GM18868 (cell line): ENCODE measurements at regions not wholly inside any gene's neighbourhood (a gene's known extent, or its start where the extent isn't known, plus 50 kb on each side); places are given as distances from the start of the nearest gene placed in this dataset.
"Not testable (repeated sequence)": the region's sequence is repeated elsewhere in the genome, so short reads cannot be mapped to it uniquely, and the experiment has no call there.

Experiments
- ATAC-seq: cut with Tn5 transposase; IDR thresholded peaks from one replicate; pipeline ENCODE4 v1.9.1; 2021; ENCODE audit warnings: mild to moderate bottlenecking, moderate library complexity; ENCODE audit not compliant: unreplicated experiment

DNA sequence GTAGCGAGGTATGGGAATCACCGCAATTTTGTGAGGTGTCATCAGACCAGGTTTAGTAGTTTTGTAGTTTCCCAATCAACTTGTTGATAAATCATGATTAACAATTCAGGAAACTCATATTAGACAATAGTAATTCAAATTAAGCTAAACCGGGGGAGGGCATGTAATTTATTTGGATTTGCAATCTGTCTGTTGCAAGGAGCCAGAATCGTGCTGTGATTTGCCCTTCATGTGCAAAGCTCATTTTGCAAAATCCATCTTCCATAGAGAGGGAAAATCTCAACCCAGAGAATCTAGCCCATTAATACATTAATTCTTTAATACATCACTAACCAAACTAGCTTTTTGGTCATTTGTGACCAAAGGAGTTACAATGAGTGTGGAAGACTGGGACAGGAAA lies 164.7 kb upstream of the TRPM3 start:
- no peak for ATAC-seq

DNA sequence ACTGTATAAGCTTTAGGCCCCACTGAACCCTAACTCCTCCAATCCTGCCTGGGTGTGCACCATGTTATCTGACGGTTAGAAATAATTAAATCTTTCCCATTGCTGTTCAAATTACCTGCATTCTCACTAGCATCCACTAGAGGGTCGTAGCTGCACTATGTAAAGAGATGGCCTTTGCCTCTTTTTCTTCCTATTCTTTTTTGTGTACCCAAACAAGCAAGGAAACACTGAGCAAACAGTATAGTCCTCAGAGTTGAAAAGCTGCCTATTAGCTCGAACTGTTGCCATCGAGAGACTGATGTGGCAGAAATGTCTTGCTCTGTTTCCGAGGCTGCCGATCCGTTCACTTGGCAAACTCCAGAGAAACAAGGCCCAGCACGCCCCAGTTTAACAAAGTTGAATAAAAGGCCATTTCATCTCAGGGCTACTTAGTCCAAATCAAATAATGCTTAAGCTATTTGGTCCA lies 163.8 kb upstream of the TRPM3 start:
- ATAC-seq = peak; percentile 93

DNA sequence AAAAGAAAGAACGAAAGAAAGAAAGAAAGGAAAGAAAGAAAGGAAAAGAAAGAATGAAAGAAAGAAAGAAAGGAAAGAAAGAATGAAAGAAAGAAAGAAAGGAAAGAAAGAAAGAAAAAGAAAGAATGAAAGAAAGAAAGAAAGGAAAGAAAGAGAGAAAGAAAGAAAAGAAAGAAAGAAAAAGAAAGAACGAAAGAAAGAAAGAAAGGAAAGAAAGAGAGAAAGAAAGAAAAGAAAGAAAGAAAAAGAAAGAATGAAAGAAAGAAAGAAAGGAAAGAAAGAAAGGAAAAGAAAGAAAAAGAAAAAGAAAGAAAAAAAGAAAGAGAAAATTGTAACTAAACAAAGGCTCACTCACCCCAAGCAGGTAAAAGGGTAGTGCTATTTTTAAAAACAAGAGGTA lies 160.7 kb upstream of the TRPM3 start:
- not testable (repeated sequence) for ATAC-seq

DNA sequence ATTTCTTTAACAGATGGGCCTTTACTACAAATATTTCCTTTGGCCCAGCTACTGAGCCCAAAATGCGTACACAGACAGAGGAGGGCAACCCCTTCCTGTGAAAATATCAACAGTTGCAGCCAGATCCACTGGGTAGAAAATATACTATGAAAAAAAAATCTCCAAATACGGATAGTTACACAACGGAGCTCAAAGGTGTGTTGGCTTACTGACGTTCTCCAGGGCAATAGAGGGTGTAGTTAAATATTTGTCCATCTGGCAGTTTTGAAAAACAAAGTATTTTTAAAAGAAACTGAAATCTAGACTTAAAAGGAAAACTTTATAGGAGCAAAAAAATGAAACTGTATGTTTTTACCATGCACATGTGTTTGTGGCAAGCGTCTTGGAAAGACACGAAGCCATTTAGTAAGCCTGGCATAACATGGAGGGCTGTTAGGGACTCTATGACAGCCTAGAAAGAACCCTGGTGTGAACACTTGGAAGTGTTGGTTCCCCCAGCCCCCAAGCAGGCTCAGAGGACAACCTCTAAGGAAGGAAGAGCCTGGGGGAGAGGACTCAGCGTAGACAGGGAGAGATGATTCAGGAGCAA lies 157.8 kb upstream of the TRPM3 start:
- no peak for ATAC-seq

DNA sequence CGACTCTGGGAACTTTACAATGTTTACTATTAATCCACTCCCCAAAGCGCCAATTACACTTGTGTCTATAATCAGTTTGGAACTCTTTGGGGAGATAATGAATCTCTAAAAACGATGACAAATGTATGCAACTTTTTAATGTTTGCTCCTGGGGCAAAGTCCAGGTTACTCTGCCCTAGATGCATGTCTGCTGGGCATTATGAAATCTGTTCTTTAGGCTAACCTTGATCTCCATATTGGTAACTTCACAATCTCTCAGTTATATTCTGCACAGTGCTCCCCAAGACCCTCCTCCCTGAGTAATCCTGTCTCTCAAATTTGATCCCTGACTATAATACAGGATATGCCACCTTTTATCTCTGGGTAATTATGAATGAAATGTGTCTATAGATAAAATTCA lies 152.2 kb upstream of the TRPM3 start:
- no peak for ATAC-seq

DNA sequence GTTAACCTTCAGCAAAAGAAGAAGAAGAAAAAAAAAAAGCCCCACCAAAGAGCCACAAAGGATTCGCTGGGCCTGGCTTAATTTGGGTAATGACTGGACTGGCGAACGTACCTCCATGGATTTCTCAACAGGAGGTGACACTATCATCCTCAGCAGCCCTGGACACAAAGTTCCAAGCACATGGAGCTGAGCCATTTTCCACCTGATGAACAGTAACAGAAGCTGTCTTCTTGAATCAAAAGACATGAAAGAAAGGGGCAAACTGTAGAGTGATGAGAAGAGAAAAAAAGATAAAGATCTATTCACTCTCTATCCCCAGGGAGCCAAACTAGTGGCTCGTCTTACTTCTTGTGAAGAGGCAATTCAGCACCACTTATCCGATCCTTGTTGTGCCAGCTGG lies 150.2 kb upstream of the TRPM3 start:
- ATAC-seq = no peak

DNA sequence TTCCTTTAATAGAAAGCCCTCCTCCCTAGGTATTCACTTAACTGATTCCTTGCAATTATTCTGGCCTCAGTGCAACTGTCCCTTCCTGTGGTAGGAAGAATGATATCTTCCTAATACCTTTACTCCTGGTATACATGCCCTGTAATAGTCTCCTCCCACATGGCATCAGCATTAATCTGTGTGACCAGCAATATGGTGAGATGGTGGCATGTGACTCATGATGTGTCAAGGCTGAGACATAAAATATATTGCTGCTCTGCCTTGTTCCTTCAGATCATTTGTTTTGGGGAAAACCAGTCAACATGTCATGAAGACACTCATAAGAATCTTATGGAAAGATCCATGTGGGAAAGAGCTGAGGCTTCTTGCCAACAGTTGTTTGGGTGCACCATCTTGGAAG lies 149.1 kb upstream of the TRPM3 start:
- ATAC-seq = no peak

DNA sequence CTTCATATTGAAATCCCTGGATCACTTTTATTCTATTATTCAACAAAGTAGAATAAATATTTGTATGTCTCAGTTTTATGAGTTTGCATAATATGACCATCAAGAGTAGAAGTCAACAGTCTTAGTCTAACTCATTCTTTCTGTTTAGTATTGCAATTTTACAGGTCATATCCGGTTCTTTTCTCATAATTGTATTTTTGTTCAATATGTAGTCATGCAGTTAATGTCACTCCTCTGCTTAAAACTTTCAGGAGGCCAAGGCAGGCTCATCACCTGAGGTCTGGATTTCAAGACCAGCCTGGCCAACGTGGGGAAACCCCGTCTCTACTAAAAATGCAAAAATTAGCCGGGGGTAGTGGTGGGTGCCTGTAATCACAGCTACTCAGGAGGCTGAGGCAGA lies 148.4 kb upstream of the TRPM3 start:
- ATAC-seq = no peak

DNA sequence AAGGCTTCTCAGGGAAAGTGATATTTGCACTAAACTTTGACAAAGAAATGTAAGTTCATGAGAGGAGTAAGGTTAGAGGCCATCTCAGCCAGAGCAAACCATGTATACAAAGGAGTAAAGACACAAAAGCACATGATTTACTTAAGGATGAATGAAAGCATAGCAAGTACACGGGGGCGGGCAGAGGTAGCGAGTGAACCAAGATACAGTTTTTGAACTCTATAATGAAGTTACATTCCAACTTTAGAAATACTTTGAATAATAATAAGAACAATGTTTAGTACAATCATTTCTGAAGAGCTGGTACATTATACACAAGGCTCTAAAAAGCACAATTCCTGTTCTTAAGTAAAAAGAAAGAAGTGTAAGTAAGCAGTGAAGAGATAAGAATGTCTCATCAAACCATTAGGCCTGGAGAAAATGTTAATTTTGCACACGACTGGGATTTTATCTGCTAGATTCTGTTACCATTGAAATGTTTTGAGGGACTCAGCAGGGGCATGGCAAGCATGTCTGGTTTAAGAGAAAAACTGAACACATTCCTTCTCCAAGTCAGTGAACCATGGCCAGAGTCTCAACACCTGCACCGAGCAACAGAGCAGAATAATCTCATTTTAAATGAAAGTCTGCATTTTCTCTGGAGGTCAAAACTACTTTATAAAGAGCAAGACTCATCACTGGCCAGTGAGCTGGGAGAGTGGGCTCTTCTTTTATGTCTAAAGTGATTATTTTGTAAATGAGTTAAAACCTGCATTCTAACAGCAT lies 147.6 kb upstream of the TRPM3 start:
- ATAC-seq = no peak

DNA sequence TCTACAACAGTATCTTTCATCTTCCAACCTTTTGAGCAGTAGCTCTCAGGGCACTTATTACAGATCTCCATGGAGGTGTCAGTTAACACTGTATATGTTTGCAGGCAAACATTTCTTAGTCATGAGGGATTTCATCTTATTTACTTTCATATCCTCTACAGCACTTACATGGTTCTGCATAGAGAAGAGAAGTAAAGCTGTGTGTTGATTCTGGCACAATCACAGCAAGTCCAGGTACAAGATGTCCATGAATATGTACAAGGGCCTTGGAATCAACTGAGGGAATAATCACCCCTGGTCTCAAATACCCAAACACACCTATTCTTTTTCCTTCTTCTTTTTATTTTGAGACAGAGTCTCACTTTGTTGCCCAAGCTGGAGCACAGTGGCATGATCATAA lies 142.0 kb upstream of the TRPM3 start:
- no peak for ATAC-seq

DNA sequence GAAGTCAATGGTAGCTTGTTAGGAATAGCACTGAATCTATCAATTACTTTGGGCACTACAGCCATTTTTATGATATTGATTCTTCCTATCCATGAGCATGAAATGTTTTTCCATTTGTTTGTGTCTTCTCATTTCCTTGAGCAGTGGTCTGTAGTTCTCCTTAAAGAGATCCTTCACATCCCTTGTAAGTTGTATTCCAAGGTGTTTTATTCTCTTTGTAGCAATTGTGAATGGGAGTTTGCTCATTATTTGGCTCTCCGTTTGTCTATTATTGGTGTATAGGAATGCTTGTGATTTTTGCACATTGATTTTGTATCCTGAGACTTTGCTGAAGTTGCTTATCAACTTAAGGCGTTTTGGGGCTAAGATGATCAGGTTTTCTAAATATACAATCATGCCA lies 139.0 kb upstream of the TRPM3 start:
- ATAC-seq = not testable (repeated sequence)

DNA sequence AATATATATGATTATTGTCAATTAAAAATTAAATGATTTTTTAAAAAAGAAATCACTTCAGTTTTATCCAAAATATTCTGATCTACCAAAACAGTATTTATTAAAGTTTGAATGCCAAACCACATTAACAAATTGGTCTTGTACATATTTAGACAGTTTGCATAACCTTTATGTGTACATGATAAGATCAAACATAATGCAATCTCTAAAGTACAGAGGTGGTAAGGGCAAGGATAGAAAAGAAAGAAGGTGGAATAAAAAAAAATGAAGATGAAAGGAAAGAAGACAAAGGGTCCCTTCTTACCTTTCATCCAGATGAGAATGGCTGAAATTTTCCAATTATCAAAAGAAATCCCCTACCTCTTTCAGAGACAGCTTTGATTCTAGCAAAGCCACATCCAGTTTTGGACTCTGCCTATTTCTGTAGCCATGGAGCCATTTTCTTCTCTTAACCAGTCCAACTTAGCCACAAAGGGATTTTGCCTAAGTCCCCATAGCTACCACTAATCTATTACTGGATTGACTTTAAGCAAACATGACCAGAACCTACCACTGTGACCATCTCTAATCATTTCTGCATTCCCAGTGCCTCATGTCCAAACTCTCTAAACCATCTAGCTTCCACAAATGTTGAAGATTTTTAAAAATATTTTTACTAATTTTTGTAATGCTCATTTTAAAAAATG lies 133.3 kb upstream of the TRPM3 start:
- ATAC-seq = no peak

DNA sequence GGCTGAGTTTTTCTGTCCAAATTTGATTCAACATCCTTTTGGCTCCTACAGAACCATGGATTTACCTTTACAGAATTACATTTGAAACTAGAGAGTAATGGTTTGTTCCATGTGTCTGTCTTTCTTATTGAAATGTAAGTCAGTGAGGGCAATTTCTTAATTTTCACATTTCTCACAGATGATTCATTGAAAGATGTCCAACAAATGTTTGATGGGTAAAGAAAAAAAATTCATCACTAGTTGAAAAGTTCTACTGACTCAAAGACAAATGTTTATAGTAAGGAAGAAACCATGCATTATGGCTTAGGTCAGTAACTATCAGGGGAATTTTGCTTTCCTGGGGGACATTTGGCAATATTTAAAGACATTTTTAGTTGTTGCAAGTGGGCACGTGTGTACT lies 131.6 kb upstream of the TRPM3 start:
- ATAC-seq = no peak

DNA sequence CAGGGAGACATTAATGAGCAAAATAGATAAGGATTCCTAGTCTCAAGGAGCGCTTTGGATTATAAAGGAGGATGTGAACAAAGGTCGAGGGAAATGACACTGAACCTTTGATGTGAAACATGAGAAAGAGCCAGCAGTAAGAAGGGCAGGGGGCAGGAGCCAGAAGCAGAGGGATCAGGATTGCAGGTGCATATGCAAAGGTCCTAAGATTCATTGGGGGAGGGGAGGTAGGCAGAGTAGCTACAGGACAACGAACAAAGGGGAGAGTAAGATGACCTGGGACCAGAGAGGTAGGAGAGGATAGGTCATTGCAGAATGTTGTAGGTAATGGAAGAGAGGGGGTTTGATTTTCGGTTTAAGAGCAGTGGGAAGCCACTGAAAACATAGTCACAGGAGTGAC lies 129.2 kb upstream of the TRPM3 start:
- no peak for ATAC-seq

DNA sequence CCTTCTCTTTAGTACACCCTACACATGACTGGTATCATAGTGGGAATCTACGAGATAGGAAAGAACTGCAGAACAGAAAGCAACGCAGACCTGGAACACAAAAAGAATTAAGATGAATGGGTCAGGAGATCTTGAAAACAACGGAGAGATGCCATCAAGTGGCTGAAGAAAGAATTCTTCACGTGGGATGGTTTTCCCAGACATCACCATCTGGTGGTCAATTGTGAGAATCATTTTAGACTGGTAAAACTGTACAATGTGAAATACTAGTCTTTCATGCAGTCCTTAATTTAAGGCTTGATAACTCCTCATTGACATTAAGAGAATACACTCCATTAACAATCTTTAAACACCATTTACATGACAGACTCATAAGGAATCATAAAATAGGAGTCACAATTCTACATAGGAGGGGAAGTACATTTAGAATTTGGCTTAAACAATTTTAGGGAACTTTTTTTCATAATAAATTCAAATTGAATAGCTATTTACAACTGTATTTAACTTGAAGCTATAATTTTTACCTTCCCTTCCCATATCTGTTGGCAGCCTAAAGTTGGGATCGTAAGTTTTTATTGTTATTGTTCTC lies 128.4 kb upstream of the TRPM3 start:
- peak; percentile 97 for ATAC-seq

DNA sequence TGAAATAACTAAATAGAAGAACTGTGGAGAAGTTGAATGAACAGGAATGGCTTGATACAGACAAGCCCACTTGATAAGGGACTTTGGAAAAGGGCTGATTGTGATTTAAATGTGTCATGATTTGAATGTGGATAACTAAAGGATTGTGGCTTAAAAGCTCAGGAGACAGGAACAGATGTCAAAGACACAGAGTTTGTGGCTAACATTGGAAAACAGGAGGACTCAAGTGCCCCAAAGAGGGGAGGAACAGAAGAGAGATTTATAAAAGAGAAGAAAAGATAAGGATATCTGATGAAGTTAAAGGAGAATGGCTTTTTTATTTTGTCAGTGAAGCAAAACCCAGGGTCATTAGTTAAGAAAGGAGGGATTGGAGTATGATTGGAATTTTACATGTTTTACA lies 124.2 kb upstream of the TRPM3 start:
- no peak for ATAC-seq

DNA sequence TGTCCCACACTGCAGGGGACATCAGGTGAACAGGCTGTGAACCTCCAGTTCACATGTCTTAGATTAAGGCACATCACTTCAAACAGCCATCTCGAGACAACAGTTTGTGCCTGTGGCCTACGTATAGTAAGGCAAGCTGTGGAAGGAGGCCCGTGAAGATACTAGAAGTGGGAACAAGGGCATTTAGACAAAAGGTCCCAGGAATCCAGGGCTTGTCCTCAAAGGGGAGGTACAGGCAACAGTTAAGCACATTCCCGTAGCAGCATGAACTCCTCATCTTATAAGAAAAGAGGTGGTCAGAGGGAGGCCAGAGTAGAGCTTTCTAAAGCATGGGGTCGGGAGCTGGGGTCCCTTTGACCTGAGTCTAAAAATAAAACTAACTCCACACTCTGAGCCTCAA lies 122.5 kb upstream of the TRPM3 start:
- no peak for ATAC-seq

DNA sequence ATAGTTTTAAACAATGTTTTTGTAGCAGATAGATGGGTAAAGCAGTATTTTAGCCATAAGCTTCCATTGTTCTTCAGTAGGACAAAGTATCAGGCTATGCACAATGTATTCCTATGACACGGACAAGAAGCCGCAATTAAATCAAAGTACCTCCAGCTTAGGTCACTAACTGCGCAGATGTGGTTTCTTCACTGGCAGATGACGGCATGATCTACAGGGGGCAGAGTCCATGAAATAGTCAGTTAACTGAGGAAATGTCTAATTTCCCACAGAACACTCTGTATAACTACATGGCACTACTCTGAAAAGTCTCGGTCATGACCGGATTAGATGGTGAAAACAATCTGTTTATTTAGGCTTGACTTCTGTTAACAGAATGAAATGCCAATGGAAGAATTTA lies 120.7 kb upstream of the TRPM3 start:
- ATAC-seq = no peak

DNA sequence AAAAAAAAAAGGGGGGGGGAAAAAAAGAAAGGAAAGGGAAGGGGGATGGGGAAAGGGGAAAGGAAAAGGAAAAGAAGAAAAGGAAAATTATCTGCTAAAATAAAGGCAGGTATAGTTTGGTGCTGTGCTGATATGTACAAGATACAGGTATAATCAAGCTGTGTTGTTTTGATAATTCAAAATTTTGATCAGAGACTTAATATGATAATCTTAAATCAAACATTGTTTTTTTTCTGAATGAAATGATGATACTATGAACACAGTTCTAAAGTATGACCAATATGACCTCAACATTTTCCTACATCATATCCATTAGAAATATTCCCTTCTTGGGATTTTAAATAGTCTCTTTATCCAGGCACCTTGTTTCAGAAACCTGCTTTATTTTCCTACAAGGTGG lies 115.6 kb upstream of the TRPM3 start:
- no peak for ATAC-seq

DNA sequence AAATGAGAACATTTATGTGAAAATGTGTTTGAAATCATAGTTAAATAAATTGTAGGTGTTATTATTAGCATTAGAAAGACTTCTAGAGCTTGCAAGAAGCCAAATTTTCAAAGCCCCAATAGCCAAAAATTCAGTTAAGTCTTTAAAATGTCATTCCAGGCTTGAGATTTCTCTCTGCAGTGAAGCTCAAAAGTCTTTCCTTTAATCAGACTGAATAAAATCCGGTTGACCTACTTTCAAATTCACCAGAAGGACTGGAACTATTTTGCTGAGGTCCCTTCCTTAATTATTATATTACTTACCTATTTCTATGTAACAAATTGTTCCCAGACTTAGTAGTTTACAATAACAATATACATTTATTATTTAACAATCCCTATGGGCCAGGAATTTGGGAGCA lies 112.2 kb upstream of the TRPM3 start:
- ATAC-seq = no peak

DNA sequence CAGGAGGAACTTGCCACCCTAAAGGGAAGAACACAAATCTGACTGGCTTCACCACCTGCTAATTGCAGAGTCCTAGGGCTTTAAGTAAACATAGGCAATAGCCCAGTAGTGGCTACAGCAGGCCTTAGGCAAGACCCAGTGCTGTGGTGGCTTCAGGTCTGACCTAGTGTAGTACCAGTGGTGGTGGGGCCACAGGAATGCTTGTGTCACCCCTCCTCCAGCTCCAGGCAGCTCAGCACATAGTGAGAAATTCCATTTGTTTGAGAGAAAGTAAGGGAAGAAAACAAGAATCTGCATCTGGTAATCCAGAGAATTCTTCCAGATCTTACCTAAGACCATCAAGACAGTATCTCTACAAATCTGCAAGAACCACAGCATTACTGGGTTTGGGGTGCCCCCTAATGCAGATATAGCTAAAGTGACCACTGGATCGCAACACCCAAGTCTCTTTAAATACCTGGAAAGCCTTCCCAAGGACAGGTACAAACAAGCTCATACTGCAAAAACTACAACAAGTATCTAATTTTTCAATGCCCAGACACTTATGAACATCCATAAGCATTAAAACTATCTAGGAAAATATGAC lies 102.6 kb upstream of the TRPM3 start:
- ATAC-seq = no peak

DNA sequence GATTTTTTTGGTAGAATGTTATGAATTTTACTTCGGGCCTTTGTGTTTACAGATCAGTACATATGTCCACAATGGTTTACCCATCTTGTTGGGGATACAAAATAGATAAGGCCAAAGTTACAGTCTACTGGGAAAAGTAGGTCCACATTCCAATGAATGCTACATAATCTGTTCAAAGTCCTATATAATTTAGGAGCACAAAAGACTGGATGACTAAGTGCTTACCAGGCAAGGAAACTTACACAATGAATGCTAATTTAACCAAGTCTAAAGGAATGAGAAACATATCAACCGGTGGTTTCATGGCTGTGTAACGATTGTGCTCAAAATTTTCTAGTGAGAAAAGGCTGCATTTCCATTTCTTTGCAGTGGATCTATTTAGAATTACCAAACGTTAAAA lies 97.4 kb upstream of the TRPM3 start:
- ATAC-seq = no peak
